Keratinocyte (primary cell): ENCODE measurements at regions not wholly inside any gene's neighbourhood (a gene's known extent, or its start where the extent isn't known, plus 50 kb on each side); places are given as distances from the start of the nearest gene placed in this dataset.

Source experiments
- DNase-seq: peaks from one replicate; pipeline ENCODE4 v3.0.0-alpha.2; 2011; ENCODE audit warnings: low read depth, missing footprints, low spot score
- FAIRE-seq: peaks from 2 replicates; lab custom pipeline; 2011; peaks lifted over from hg19 to GRCh38; lab: Jason Lieb, UNC
- H2AFZ ChIP-seq: 2 replicates; pipeline ENCODE4 v1.6.0; 2012; ENCODE audit warnings: low read length, control low read depth, inconsistent platforms; ENCODE audit not compliant: control insufficient read depth
- H3K27ac ChIP-seq: 2 replicates; pipeline ENCODE4 v1.5.1; 2011; ENCODE audit warnings: low read length; ENCODE audit not compliant: control insufficient read depth, insufficient read depth
- H3K27me3 ChIP-seq: 3 replicates; pipeline ENCODE4 v1.6.0; 2011; ENCODE audit warnings: low read length; ENCODE audit not compliant: control insufficient read depth, insufficient read depth; ENCODE audit errors: extremely low read depth
- H3K36me3 ChIP-seq, 2 experiments: 2 replicates in 1 of 2; 3 replicates in 1 of 2; pipeline ENCODE4 v1.5.1; 2011; ENCODE audit warnings: low read length in 2 of 2, mild to moderate bottlenecking in 1 of 2; ENCODE audit not compliant: control insufficient read depth in 2 of 2, insufficient read depth in 2 of 2; ENCODE audit errors: extremely low read depth in 1 of 2
- H3K4me1 ChIP-seq: 3 replicates; pipeline ENCODE4 v1.5.1; 2011; ENCODE audit warnings: low read length; ENCODE audit not compliant: control insufficient read depth, insufficient read depth; ENCODE audit errors: extremely low read depth
- H3K4me2 ChIP-seq: 3 replicates; pipeline ENCODE4 v1.6.0; 2011; ENCODE audit warnings: low read depth, low read length; ENCODE audit not compliant: control insufficient read depth, insufficient read depth; ENCODE audit errors: extremely low read depth
- H3K4me3 ChIP-seq, 3 experiments: fragments of 200-600 bp in 1 of 3; sonication (generic) in 1 of 3; 2 replicates in 2 of 3; 3 replicates in 1 of 3; pipeline ENCODE4 v1.5.1; 2011 to 2016; ENCODE audit warnings: low read length in 3 of 3, mild to moderate bottlenecking in 3 of 3, control low read depth in 2 of 3, inconsistent platforms in 1 of 3, low read depth in 1 of 3, mixed read lengths in 1 of 3, mixed run types in 1 of 3, moderate library complexity in 1 of 3; ENCODE audit not compliant: control insufficient read depth in 2 of 3, insufficient read depth in 2 of 3; ENCODE audit errors: extremely low read depth in 1 of 3
- H3K79me2 ChIP-seq: 2 replicates; pipeline ENCODE4 v1.6.0; 2012; ENCODE audit warnings: low read length; ENCODE audit not compliant: control insufficient read depth, insufficient read depth
- H3K9ac ChIP-seq: 3 replicates; pipeline ENCODE4 v1.6.0; 2011; ENCODE audit warnings: low read length; ENCODE audit not compliant: control insufficient read depth, insufficient read depth; ENCODE audit errors: extremely low read depth
- H3K9me1 ChIP-seq: 3 replicates; pipeline ENCODE4 v1.6.0; 2011; ENCODE audit warnings: low read length; ENCODE audit not compliant: control insufficient read depth, insufficient read depth; ENCODE audit errors: extremely low read depth
- H3K9me3 ChIP-seq: 2 replicates; pipeline ENCODE4 v1.5.1; 2012; ENCODE audit warnings: low read depth, low read length; ENCODE audit not compliant: control insufficient read depth
- H4K20me1 ChIP-seq: 3 replicates; pipeline ENCODE4 v1.6.0; 2011; ENCODE audit warnings: low read length; ENCODE audit not compliant: control insufficient read depth, insufficient read depth; ENCODE audit errors: extremely low read depth
- EZH2 ChIP-seq: IDR thresholded peaks from one replicate; pipeline ENCODE4 v1.6.1; 2012; ENCODE audit warnings: inconsistent platforms, mild to moderate bottlenecking, low read length, moderate library complexity
- dilution Hi-C: fragments of 300-500 bp; cut with MboI; formaldehyde crosslinking; loops from one replicate; pipeline ENCODE4 v1.7.0; 2020; ENCODE audit warnings: low sequenced_read_pairs; ENCODE audit not compliant: extremely low pct_ligation_motif_present
- TF ChIP-seq, protein P1 (sequence below), 3 experiments: IDR thresholded peaks in 1 of 3; conservative IDR thresholded peaks in 1 of 3; optimal IDR thresholded peaks in 1 of 3; 2 replicates in 2 of 3; 3 replicates in 1 of 3; pipeline versions ENCODE3 to v1.5.1; 2011; ENCODE audit warnings: low read length in 3 of 3, mild to moderate bottlenecking in 3 of 3, moderate library complexity in 2 of 3, control low read depth in 1 of 3, inconsistent platforms in 1 of 3; ENCODE audit not compliant: insufficient read depth in 2 of 3; ENCODE audit errors: extremely low read depth in 1 of 3

DNA sequence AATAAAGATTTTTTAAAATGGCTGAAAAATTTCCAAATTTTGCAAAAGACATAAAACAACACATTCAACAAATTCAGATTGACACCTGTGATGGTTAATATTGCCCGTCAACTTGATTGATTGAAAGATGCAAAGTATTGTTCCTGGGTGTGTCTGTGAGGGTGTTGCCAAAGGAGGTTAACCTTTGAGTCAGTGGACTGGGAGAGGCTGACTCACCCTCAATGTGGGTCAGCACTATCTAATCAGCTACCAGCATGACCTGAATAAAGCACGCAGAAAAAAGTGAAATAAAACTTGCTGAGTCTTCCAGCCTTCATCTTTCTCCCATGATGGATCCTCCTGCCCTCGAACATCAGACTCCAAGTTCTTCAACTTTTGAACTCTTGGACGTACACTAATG, 868.0 kb upstream of the CTNND2 start:
- H3K36me3 ChIP-seq: no peaks in the 10 kb centered on the region
- no peak for TF ChIP-seq EZH2
- TF ChIP-seq, protein P1, sequence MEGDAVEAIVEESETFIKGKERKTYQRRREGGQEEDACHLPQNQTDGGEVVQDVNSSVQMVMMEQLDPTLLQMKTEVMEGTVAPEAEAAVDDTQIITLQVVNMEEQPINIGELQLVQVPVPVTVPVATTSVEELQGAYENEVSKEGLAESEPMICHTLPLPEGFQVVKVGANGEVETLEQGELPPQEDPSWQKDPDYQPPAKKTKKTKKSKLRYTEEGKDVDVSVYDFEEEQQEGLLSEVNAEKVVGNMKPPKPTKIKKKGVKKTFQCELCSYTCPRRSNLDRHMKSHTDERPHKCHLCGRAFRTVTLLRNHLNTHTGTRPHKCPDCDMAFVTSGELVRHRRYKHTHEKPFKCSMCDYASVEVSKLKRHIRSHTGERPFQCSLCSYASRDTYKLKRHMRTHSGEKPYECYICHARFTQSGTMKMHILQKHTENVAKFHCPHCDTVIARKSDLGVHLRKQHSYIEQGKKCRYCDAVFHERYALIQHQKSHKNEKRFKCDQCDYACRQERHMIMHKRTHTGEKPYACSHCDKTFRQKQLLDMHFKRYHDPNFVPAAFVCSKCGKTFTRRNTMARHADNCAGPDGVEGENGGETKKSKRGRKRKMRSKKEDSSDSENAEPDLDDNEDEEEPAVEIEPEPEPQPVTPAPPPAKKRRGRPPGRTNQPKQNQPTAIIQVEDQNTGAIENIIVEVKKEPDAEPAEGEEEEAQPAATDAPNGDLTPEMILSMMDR (optimal IDR thresholded peaks at IDR 0.05 in 1 of 3, IDR thresholded peaks at IDR 0.05 in 1 of 3, conservative IDR thresholded peaks at IDR 0.05 in 1 of 3; ENCODE audit: extremely low read depth in 1 of 3, insufficient read depth in 2 of 3, low read length in 3 of 3): no peak
- no peaks in the 10 kb centered on the region for H4K20me1 ChIP-seq
- no peaks in the 10 kb centered on the region for H3K9me1 ChIP-seq
- H3K27ac ChIP-seq: no peak overlapping the region
- no peak for FAIRE-seq
- no peak overlapping the region for H2AFZ ChIP-seq
- no peaks in the 10 kb centered on the region for H3K79me2 ChIP-seq
- H3K27me3 ChIP-seq: no peaks in the 10 kb centered on the region
- H3K4me3 ChIP-seq: no peak overlapping the region
- no peaks in the 10 kb centered on the region for H3K9me3 ChIP-seq
- H3K4me2 ChIP-seq: no peak overlapping the region
- no peak overlapping the region for H3K9ac ChIP-seq
- DNase-seq: no peak
- H3K4me1 ChIP-seq: no peaks in the 10 kb centered on the region
- dilution Hi-C loops: no loop called here

DNA sequence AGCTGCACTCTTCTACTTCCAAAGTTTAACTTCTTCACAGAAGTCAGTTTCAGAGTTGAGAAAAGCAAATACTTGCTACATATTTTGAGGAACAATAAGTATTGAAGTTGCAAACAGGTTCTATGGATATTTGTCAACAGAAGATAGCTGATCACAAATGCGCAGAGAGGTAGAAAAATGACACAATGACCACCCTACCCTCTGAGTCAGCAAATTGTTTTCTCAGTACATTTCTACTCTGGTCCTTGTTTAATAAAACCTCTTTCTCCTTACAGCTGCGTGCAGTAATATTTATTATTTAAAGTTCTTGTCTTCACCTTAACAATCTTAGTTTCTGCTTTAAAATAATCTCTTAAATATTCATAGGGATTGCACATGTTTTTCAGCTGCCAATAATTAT, 855.1 kb upstream of the CTNND2 start:
- no peaks in the 10 kb centered on the region for H3K9me1 ChIP-seq
- no peaks in the 10 kb centered on the region for H3K36me3 ChIP-seq
- TF ChIP-seq EZH2: no peak
- TF ChIP-seq, protein P1 (optimal IDR thresholded peaks at IDR 0.05 in 1 of 3, IDR thresholded peaks at IDR 0.05 in 1 of 3, conservative IDR thresholded peaks at IDR 0.05 in 1 of 3; ENCODE audit: extremely low read depth in 1 of 3, insufficient read depth in 2 of 3, low read length in 3 of 3): no peak
- dilution Hi-C loops: no loop called here
- no peaks in the 10 kb centered on the region for H3K79me2 ChIP-seq
- no peaks in the 10 kb centered on the region for H4K20me1 ChIP-seq
- H3K9ac ChIP-seq: no peak overlapping the region
- no peak overlapping the region for H3K27ac ChIP-seq
- H2AFZ ChIP-seq: no peak overlapping the region
- DNase-seq: no peak
- H3K4me3 ChIP-seq: no peak overlapping the region
- H3K4me2 ChIP-seq: no peak overlapping the region
- no peaks in the 10 kb centered on the region for H3K27me3 ChIP-seq
- no peak for FAIRE-seq
- no peaks in the 10 kb centered on the region for H3K4me1 ChIP-seq
- no peaks in the 10 kb centered on the region for H3K9me3 ChIP-seq
